Heart right ventricle (tissue), 16 donors: ENCODE measurements at regions not wholly inside any gene's neighbourhood (a gene's known extent, or its start where the extent isn't known, plus 50 kb on each side); places are given as distances from the start of the nearest gene placed in this dataset.

ENCODE experiments used
- ATAC-seq, 8 donors: fragments of 200-7000 bp; cut with Tn5 transposase; one replicate each; pipeline ENCODE4 v1.9.1; 2020; ENCODE audit warnings: mild to moderate bottlenecking in 8 of 8, moderate library complexity in 8 of 8, moderate number of reproducible peaks in 1 of 8
- DNase-seq, 2 donors: peaks; one replicate each; pipeline ENCODE4 v3.0.0-alpha.2; 2020
- H3K27ac ChIP-seq, 10 donors: fragments of 200-600 bp; sonication (generic) in 2 of 10; one replicate each; pipeline versions ENCODE4 v1.5.0 to v1.8.0; 2020 to 2022; ENCODE audit warnings: mild to moderate bottlenecking in 3 of 10
- H3K27me3 ChIP-seq, 7 donors: fragments of 200-600 bp; one replicate each; pipeline ENCODE4 v1.8.0; 2021 to 2022; ENCODE audit warnings: mild to moderate bottlenecking in 2 of 7
- H3K36me3 ChIP-seq, 9 donors: fragments of 200-600 bp; sonication (generic) in 1 of 9; one replicate each; pipeline versions ENCODE4 v1.5.0 to v1.8.0; 2020 to 2022; ENCODE audit warnings: mild to moderate bottlenecking in 2 of 9
- H3K4me1 ChIP-seq, 9 donors: fragments of 200-600 bp; sonication (generic) in 1 of 9; one replicate each; pipeline versions ENCODE4 v1.5.0 to v1.8.0; 2020 to 2022; ENCODE audit warnings: mild to moderate bottlenecking in 4 of 9
- H3K4me3 ChIP-seq, 10 donors: fragments of 200-600 bp; sonication (generic) in 2 of 10; one replicate each; pipeline versions ENCODE4 v1.5.0 to v1.8.0; 2020 to 2022; ENCODE audit warnings: mild to moderate bottlenecking in 7 of 10, moderate library complexity in 2 of 10
- H3K9me3 ChIP-seq, 11 donors: fragments of 200-600 bp in 10 of 11; sonication (generic) in 2 of 11; one replicate each; pipeline versions ENCODE4 v1.5.0 to v1.8.0; 2013 to 2022; ENCODE audit warnings: mild to moderate bottlenecking in 2 of 11, control low read depth in 1 of 11, moderate library complexity in 1 of 11
- CTCF ChIP-seq, 9 donors: fragments of 200-600 bp; sonication (generic) in 2 of 9; IDR thresholded peaks; one replicate each; pipeline versions ENCODE4 v1.5.0 to v1.8.0; 2021 to 2022; ENCODE audit warnings: antibody characterized with exemption in 9 of 9, mild to moderate bottlenecking in 5 of 9, moderate library complexity in 1 of 9
- WGBS, 2 donors: extraction: QIAGEN DNeasy Blood & Tissue Kit; methylation state at CpG; one replicate each; pipeline ENCODE4 v1.1.7; 2013; ENCODE audit warnings: inconsistent platforms in 1 of 2; 5-methylcytosine and 5-hydroxymethylcytosine counted together
- intact Hi-C, 10 donors: fragments of 100-400 bp; cut with DNase I; formaldehyde crosslinking; loops; one replicate each; pipeline versions ENCODE4 v1.11.1 to v1.14.2; 2022
- donor health status: Arrhythmogenic right ventricular cardiomyopathy.
- donor health status: ischemic (EF 13 %, LVEDD 7.1; RV severe dilation, severe dysfunction).
- donor health status: healthy with polysubstance abuse.
- donor health status: DM: no; HTN: yes; CAD: no.
- donor health status: DM: no; HTN: no; CAD: no.
- donor health status: ischemic (EF 25% LVEDD 6.9; RV normal size, moderate dysfunction).
- donor health status: ischemic (EF 25% LVEDD 5.7; RV mildly dilated, moderate dysfunction).
- donor health status: healthy.
- donor health status: DM: yes; HTN: yes; CAD: no.
- donor health status: Ischemic cardiomyopathy.
- donor health status: ischemic (EF 35%, LVEDD 5.7; RV mildly dilated, moderate dysfunction).
- donor health status: nonischemic (EF 11% LVEDD 7.7; RV severe dilation, severe dysfunction).
- donor health status: DM: yes; HTN: yes; CAD: no.
- donor health status: PGD.
- donor health status: ischemic (EF 29% LVEDD 5.4; RV normal size, mild dysfunction).
- donor health status: nonischemic (EF 23%, LVEDD 6.1; RV moderate dilation, normal function).

- 77 to 85% methylated on average over 5 of the region's 5 CpGs for WGBS, 2 donors
- Histone ChIP-seq H3K27me3 (no peaks in the 10 kb centered on the region), H3K36me3 (no peaks in the 10 kb centered on the region)
Observed at GRCh38 chr20:19113343-19113930, 99.0 kb upstream of the SLC24A3 start.

GRCh38 chr20:19114410-19114809, 98.0 kb upstream of the SLC24A3 start:
- no peaks in the 10 kb centered on the region for H3K27me3 ChIP-seq
- no peak for TF ChIP-seq CTCF (IDR thresholded peaks at IDR 0.05)
- no peak overlapping the region for H3K27ac ChIP-seq
- DNase-seq, result no peak
- intact Hi-C loops, result no loop called here
- WGBS, 2 donors, result 76 to 81% methylated on average over 2 of the region's 2 CpGs
- H3K9me3 ChIP-seq, result no peaks in the 10 kb centered on the region
- H3K36me3 ChIP-seq, result no peaks in the 10 kb centered on the region
- H3K4me3 ChIP-seq, result no peak overlapping the region
- ATAC-seq, result no peak
- no peaks in the 10 kb centered on the region for H3K4me1 ChIP-seq

More at GRCh38 chr20:19113343-19113930, 99.0 kb upstream of the SLC24A3 start:
- H3K27ac ChIP-seq, result no peak overlapping the region
- no peak overlapping the region for H3K4me3 ChIP-seq
- intact Hi-C loops, result no loop called here
- H3K4me1 ChIP-seq, result no peaks in the 10 kb centered on the region
- DNase-seq (no peak), ATAC-seq (no peak)
- TF ChIP-seq CTCF (IDR thresholded peaks at IDR 0.05), result no peak
- no peaks in the 10 kb centered on the region for H3K9me3 ChIP-seq

- intact Hi-C loops, result no loop called here
- H3K27me3 ChIP-seq, result no peaks in the 10 kb centered on the region
- 93 to 95% methylated on average over 6 of the region's 6 CpGs for WGBS, 2 donors
- no peak for TF ChIP-seq CTCF (IDR thresholded peaks at IDR 0.05)
- H3K4me3 ChIP-seq, result no peak overlapping the region
- H3K4me1 ChIP-seq, result no peaks in the 10 kb centered on the region
- no peak for DNase-seq
- no peak overlapping the region for H3K27ac ChIP-seq
- no peak for ATAC-seq
- no peaks in the 10 kb centered on the region for H3K36me3 ChIP-seq
- no peaks in the 10 kb centered on the region for H3K9me3 ChIP-seq
Observed at GRCh38 chr20:19115581-19115980, 96.9 kb upstream of the SLC24A3 start.

GRCh38 chr20:19120011-19120410, 92.4 kb upstream of the SLC24A3 start:
- no peaks in the 10 kb centered on the region for H3K27me3 ChIP-seq
- no peaks in the 10 kb centered on the region for H3K9me3 ChIP-seq
- no peak for DNase-seq
- no peak for TF ChIP-seq CTCF (IDR thresholded peaks at IDR 0.05)
- H3K27ac ChIP-seq, result no peak overlapping the region
- intact Hi-C loops, result no loop called here
- ATAC-seq, result no peak
- no peaks in the 10 kb centered on the region for H3K4me1 ChIP-seq
- no peak overlapping the region for H3K4me3 ChIP-seq
- 84 to 89% methylated on average over 9 of the region's 9 CpGs for WGBS, 2 donors
- H3K36me3 ChIP-seq, result no peaks in the 10 kb centered on the region
